ENCODE measurements at regions not wholly inside any gene's neighbourhood (a gene's known extent, or its start where the extent isn't known, plus 50 kb on each side); places are given as distances from the start of the nearest gene placed in this dataset.
"Not testable (repeated sequence)": the region's sequence is repeated elsewhere in the genome, so short reads cannot be mapped to it uniquely, and the experiment has no call there.

- TF ChIP-seq CTCF (conservative IDR thresholded peaks at IDR 0.05): no peak
- no peak overlapping the region for H3K27ac ChIP-seq
Measured at GRCh38 chr2:220789961-220790360, 782.1 kb downstream of the EPHA4 start.

GRCh38 chr2:220795705-220796104 is 776.4 kb downstream of the EPHA4 start:
- no peak for TF ChIP-seq CTCF (conservative IDR thresholded peaks at IDR 0.05)
- no peak overlapping the region for H3K27ac ChIP-seq

- no peak overlapping the region for H3K27ac ChIP-seq
- TF ChIP-seq CTCF (conservative IDR thresholded peaks at IDR 0.05): no peak
Measured at GRCh38 chr2:220811115-220811514, 761.0 kb downstream of the EPHA4 start.

GRCh38 chr2:220811952-220812570 is 760.0 kb downstream of the EPHA4 start:
- TF ChIP-seq CTCF (conservative IDR thresholded peaks at IDR 0.05): no peak

GRCh38 chr2:220814441-220814840 is 757.7 kb downstream of the EPHA4 start:
- H3K27ac ChIP-seq: no peak overlapping the region
- no peak for TF ChIP-seq CTCF (conservative IDR thresholded peaks at IDR 0.05)

More at GRCh38 chr2:220811952-220812570, 760.0 kb downstream of the EPHA4 start:
- H3K27ac ChIP-seq: no peak overlapping the region

GRCh38 chr2:220815698-220816097 is 756.4 kb downstream of the EPHA4 start:
- TF ChIP-seq CTCF (conservative IDR thresholded peaks at IDR 0.05): no peak

GRCh38 chr2:220821683-220822082 is 750.4 kb downstream of the EPHA4 start:
- no peak for TF ChIP-seq CTCF (conservative IDR thresholded peaks at IDR 0.05)

More at GRCh38 chr2:220815698-220816097, 756.4 kb downstream of the EPHA4 start:
- H3K27ac ChIP-seq: no peak overlapping the region

GRCh38 chr2:220823590-220823989 is 748.5 kb downstream of the EPHA4 start:
- not testable (repeated sequence) for H3K27ac ChIP-seq

More at GRCh38 chr2:220821683-220822082, 750.4 kb downstream of the EPHA4 start:
- no peak overlapping the region for H3K27ac ChIP-seq

All from VCaP (cell line).